ENCODE measurements at regions not wholly inside any gene's neighbourhood (a gene's known extent, or its start where the extent isn't known, plus 50 kb on each side); places are given as distances from the start of the nearest gene placed in this dataset.

DNA sequence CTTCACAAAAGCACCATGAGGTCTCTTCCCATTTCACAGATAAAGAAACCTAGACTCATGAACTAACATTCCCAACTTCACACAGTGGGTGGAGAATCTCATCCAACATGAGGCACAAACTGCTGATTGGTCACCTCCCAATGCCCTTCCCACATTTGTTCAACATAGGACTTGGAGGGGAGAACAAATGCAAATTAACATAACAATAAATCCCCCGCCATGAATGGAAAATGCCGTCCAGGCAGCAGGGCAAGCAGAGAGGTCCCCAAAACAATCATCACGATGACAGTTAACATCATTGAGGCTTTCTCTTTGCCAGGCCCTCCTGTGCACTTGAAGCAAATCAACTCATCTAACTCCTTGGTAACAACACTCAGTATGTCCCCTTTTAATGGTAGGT lies 185.3 kb downstream of the TMEM132E start:
- intact Hi-C loops (cut with DNase I, micrococcal nuclease): no loop called here
- Mint-ChIP-seq H3K4me3 (no peak overlapping the region), H3K36me3 (ENCODE audit: low read depth) (no peaks in the 10 kb centered on the region), H3K4me1 (ENCODE audit: low read depth) (no peaks in the 10 kb centered on the region), H3K9me3 (no peaks in the 10 kb centered on the region), H3K27ac (no peak overlapping the region), H3K27me3 (peaks cover 23% of the 10 kb centered on the region)
- ChIA-PET CTCF (no interaction called here), POLR2A (no interaction called here)
- Histone ChIP-seq H3K27ac (ENCODE audit: low read depth in 1 of 2, low read length in 2 of 2) (no peak overlapping the region), H3K36me3 (ENCODE audit: insufficient read depth, low read length) (no peaks in the 10 kb centered on the region), H3K9me3 (ENCODE audit: control insufficient read depth in 1 of 2, insufficient read depth in 1 of 2, low read length in 2 of 2) (no peaks in the 10 kb centered on the region), H3K4me3 (ENCODE audit: low read length) (no peak overlapping the region), H3K27me3 (ENCODE audit: control insufficient read depth in 1 of 2, insufficient read depth in 2 of 2, low read length in 2 of 2) (no peaks in the 10 kb centered on the region), H3K4me1 (ENCODE audit: insufficient read depth, low read length) (no peaks in the 10 kb centered on the region)
- ATAC-seq (ENCODE audit: poor library complexity): no peak
- TF ChIP-seq, protein P1, sequence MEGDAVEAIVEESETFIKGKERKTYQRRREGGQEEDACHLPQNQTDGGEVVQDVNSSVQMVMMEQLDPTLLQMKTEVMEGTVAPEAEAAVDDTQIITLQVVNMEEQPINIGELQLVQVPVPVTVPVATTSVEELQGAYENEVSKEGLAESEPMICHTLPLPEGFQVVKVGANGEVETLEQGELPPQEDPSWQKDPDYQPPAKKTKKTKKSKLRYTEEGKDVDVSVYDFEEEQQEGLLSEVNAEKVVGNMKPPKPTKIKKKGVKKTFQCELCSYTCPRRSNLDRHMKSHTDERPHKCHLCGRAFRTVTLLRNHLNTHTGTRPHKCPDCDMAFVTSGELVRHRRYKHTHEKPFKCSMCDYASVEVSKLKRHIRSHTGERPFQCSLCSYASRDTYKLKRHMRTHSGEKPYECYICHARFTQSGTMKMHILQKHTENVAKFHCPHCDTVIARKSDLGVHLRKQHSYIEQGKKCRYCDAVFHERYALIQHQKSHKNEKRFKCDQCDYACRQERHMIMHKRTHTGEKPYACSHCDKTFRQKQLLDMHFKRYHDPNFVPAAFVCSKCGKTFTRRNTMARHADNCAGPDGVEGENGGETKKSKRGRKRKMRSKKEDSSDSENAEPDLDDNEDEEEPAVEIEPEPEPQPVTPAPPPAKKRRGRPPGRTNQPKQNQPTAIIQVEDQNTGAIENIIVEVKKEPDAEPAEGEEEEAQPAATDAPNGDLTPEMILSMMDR (IDR thresholded peaks at IDR 0.05): no peak
- no peak for DNase-seq

DNA sequence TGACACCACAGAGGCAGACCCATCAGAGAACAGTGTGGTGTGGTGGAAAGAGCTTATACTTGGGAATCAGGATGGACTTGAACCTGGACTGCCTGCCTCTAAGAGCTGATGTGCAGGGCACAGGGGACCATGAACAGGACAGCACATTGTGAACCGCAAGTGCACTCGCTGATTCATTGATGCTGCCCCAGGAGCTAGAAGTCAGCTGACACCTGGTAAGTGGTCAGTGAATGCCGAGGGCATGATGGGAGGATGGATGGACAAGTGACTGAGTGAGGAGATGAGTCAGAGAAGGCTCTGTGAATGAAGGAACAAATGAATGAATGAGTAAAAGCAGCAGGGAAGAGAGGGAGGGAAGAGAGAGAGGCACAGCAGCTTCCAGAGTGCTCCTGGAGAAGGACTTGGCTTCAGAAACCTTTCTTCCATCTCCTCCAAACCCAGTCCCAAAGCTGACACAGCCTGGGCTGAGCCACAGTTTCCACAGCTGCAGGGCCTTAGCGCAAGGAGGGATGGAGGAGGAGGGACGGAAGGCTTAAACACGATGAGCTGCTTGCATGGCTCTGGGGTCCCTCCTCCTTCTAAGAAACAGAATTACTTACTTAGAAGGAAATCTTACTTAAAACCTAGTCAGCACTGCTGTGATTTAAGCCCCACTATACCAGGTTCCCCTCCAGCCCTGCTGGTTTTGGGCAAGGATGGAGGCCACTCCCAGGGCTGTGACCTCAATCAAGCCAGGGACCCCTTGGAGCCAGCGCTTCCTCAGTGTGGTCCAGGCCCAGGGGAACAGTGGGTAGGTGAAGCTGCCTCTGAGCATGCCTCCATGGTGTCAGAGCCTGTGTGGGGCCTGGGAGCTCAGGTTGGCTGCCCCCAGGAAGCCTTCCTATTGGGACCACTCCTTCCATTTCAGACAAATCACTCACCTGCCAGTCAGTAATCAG lies 184.6 kb downstream of the TMEM132E start:
- Mint-ChIP-seq H3K4me3 (no peak overlapping the region), H3K36me3 (ENCODE audit: low read depth) (no peaks in the 10 kb centered on the region), H3K27ac (no peak overlapping the region), H3K9me3 (no peaks in the 10 kb centered on the region), H3K4me1 (ENCODE audit: low read depth) (no peaks in the 10 kb centered on the region), H3K27me3 (peaks cover 28% of the 10 kb centered on the region)
- ChIA-PET POLR2A (no interaction called here), CTCF (no interaction called here)
- Histone ChIP-seq H3K36me3 (ENCODE audit: insufficient read depth, low read length) (no peaks in the 10 kb centered on the region), H3K27ac (ENCODE audit: low read depth in 1 of 2, low read length in 2 of 2) (no peak overlapping the region), H3K9me3 (ENCODE audit: control insufficient read depth in 1 of 2, insufficient read depth in 1 of 2, low read length in 2 of 2) (no peaks in the 10 kb centered on the region), H3K4me3 (ENCODE audit: low read length) (no peak overlapping the region), H3K27me3 (ENCODE audit: control insufficient read depth in 1 of 2, insufficient read depth in 2 of 2, low read length in 2 of 2) (no peaks in the 10 kb centered on the region), H3K4me1 (ENCODE audit: insufficient read depth, low read length) (no peaks in the 10 kb centered on the region)
- DNase-seq (no peak), ATAC-seq (ENCODE audit: poor library complexity) (no peak)
- TF ChIP-seq, protein P1 (IDR thresholded peaks at IDR 0.05): no peak
- intact Hi-C loops (cut with DNase I, micrococcal nuclease): no loop called here

DNA sequence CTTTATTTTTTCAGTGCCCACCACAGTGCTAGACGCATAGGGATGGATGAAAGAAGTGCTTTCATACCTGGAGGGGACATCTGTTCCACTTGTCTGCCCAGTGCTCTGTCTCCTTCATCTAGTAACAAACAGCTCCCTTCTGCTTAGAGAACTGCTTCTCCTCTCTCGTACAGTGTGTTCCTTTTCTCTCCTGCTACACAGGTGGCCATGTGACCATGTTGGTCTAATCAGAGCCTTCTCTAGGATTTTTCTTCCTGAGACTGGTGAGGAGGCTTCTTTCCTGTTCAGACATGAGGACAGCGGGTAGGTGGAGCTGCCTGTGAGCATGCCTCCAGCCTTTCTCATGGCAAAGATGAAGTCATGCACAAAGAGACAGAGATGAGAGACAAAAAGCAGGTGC lies 182.7 kb downstream of the TMEM132E start:
- TF ChIP-seq, protein P1 (IDR thresholded peaks at IDR 0.05): no peak
- no peaks in the 10 kb centered on the region for H3K9me3 ChIP-seq (ENCODE audit: control insufficient read depth in 1 of 2, insufficient read depth in 1 of 2, low read length in 2 of 2)
- ChIA-PET POLR2A (no interaction called here), CTCF (no interaction called here)
- DNase-seq: no peak
- ATAC-seq (ENCODE audit: poor library complexity): no peak
- H3K4me3 ChIP-seq (ENCODE audit: low read length): no peak overlapping the region
- no peaks in the 10 kb centered on the region for H3K9me3 Mint-ChIP-seq
- H3K4me1 ChIP-seq (ENCODE audit: insufficient read depth, low read length): no peaks in the 10 kb centered on the region
- H3K27ac Mint-ChIP-seq: no peak overlapping the region
- H3K36me3 ChIP-seq (ENCODE audit: insufficient read depth, low read length): no peaks in the 10 kb centered on the region
- no peak overlapping the region for H3K4me3 Mint-ChIP-seq
- no peaks in the 10 kb centered on the region for H3K36me3 Mint-ChIP-seq (ENCODE audit: low read depth)
- H3K27ac ChIP-seq (ENCODE audit: low read depth in 1 of 2, low read length in 2 of 2): no peak overlapping the region
- peaks cover 0 to 3% of the 10 kb centered on the region in 2 experiments for H3K27me3 ChIP-seq (ENCODE audit: control insufficient read depth in 1 of 2, insufficient read depth in 2 of 2, low read length in 2 of 2)
- no peaks in the 10 kb centered on the region for H3K4me1 Mint-ChIP-seq (ENCODE audit: low read depth)
- intact Hi-C loops (cut with DNase I, micrococcal nuclease): no loop called here
- peaks cover 43% of the 10 kb centered on the region for H3K27me3 Mint-ChIP-seq

Measured in CD4-positive, alpha-beta T cell (primary cell).